Natural killer cell (primary cell): ENCODE measurements at regions not wholly inside any gene's neighbourhood (a gene's known extent, or its start where the extent isn't known, plus 50 kb on each side); places are given as distances from the start of the nearest gene placed in this dataset.

ENCODE experiments used
- ATAC-seq, 3 donors: fragments of 150-1000 bp in 2 of 3; fragments of 200-7000 bp in 1 of 3; cut with Tn5 transposase; 1 replicate in 1 of 3; 2 replicates in 2 of 3; pipeline ENCODE4 v1.10.0; 2021; ENCODE audit warnings: mild to moderate bottlenecking in 2 of 3, moderate library complexity in 2 of 3
- DNase-seq, 2 donors: peaks; one replicate each; pipeline versions ENCODE4 v3.0.0 to v3.0.0-alpha.2; 2013 to 2021; ENCODE audit warnings: mixed read lengths in 1 of 2
- H3K27ac ChIP-seq: one replicate; pipeline ENCODE4 v1.5.1; 2013; ENCODE audit warnings: mild to moderate bottlenecking, low read length
- H3K27me3 ChIP-seq: one replicate; pipeline ENCODE4 v1.6.1; 2013; ENCODE audit warnings: low read length; ENCODE audit not compliant: control insufficient read depth, insufficient read depth
- H3K36me3 ChIP-seq: one replicate; pipeline ENCODE4 v1.6.1; 2013; ENCODE audit warnings: low read length; ENCODE audit not compliant: control insufficient read depth, insufficient read depth
- H3K4me1 ChIP-seq: one replicate; pipeline ENCODE4 v1.6.1; 2013; ENCODE audit warnings: low read length; ENCODE audit not compliant: control insufficient read depth, insufficient read depth
- H3K4me3 ChIP-seq: one replicate; pipeline ENCODE4 v1.5.1; 2013; ENCODE audit warnings: low read length
- H3K9me3 ChIP-seq: one replicate; pipeline ENCODE4 v1.6.1; 2013; ENCODE audit warnings: low read length; ENCODE audit not compliant: control insufficient read depth, insufficient read depth
- H3K27ac Mint-ChIP-seq, 2 donors: one replicate each; pipeline ENCODE4 v1.8.0; 2022; ENCODE audit warnings: mild to moderate bottlenecking in 2 of 2, mixed read lengths in 2 of 2, moderate library complexity in 1 of 2
- H3K27me3 Mint-ChIP-seq, 2 donors: one replicate each; pipeline ENCODE4 v1.8.0; 2022; ENCODE audit warnings: low read depth in 2 of 2, mixed read lengths in 2 of 2
- H3K36me3 Mint-ChIP-seq: one replicate; pipeline ENCODE4 v1.8.0; 2022; ENCODE audit warnings: mixed read lengths
- H3K4me1 Mint-ChIP-seq, 2 donors: one replicate each; pipeline ENCODE4 v1.8.0; 2022; ENCODE audit warnings: mixed read lengths in 2 of 2
- H3K4me3 Mint-ChIP-seq: one replicate; pipeline ENCODE4 v1.8.0; 2022; ENCODE audit warnings: mild to moderate bottlenecking, moderate library complexity, mixed read lengths
- H3K9me3 Mint-ChIP-seq, 2 donors: one replicate each; pipeline ENCODE4 v1.8.0; 2022; ENCODE audit warnings: mixed read lengths in 2 of 2
- CTCF ChIP-seq: fragments of 200-600 bp; IDR thresholded peaks from one replicate; pipeline ENCODE4 v1.8.0; 2022; ENCODE audit warnings: antibody characterized with exemption
- WGBS: methylation state at CpG from one replicate; pipeline ENCODE4 v1.1.7; 2013; ENCODE audit warnings: missing lambda C conversion rate; ENCODE audit not compliant: insufficient coverage; 5-methylcytosine and 5-hydroxymethylcytosine counted together
- intact Hi-C: fragments of 100-400 bp; cut with micrococcal nuclease; formaldehyde crosslinking; loops from one replicate; pipeline ENCODE4 v1.14.2; 2022

- WGBS: 72% methylated on average over 3 of the region's 3 CpGs
- peaks cover 19 to 21% of the 10 kb centered on the region in 2 donors for H3K4me1 Mint-ChIP-seq
- intact Hi-C loops: no loop called here
- H3K36me3 Mint-ChIP-seq: no peaks in the 10 kb centered on the region
- H3K9me3 ChIP-seq: no peaks in the 10 kb centered on the region
- H3K4me1 ChIP-seq: peaks cover 6% of the 10 kb centered on the region
- H3K36me3 ChIP-seq: no peaks in the 10 kb centered on the region
- H3K4me3 Mint-ChIP-seq: no peak overlapping the region
- DNase-seq (no peak), ATAC-seq (no peak)
- peaks cover 0 to 3% of the 10 kb centered on the region in 2 donors for H3K9me3 Mint-ChIP-seq
- TF ChIP-seq CTCF: no peak
- H3K27ac ChIP-seq: no peak overlapping the region
- H3K27ac Mint-ChIP-seq: no peak overlapping the region
- H3K4me3 ChIP-seq: no peak overlapping the region
- no peaks in the 10 kb centered on the region for H3K27me3 ChIP-seq
- no peaks in the 10 kb centered on the region for H3K27me3 Mint-ChIP-seq
Observed at GRCh38 chr20:12955611-12956010, 53.2 kb upstream of the SPTLC3 start.

- Histone ChIP-seq H3K27ac (no peak overlapping the region), H3K9me3 (no peaks in the 10 kb centered on the region), H3K27me3 (no peaks in the 10 kb centered on the region), H3K4me1 (peaks cover 6% of the 10 kb centered on the region), H3K36me3 (no peaks in the 10 kb centered on the region), H3K4me3 (no peak overlapping the region)
- intact Hi-C loops: no loop called here
- Mint-ChIP-seq H3K4me1 (peaks cover 15 to 16% of the 10 kb centered on the region in 2 donors), H3K36me3 (no peaks in the 10 kb centered on the region), H3K4me3 (no peak overlapping the region), H3K9me3 (peaks cover 0 to 3% of the 10 kb centered on the region in 2 donors), H3K27me3 (no peaks in the 10 kb centered on the region), H3K27ac (no peak overlapping the region)
- DNase-seq (no peak), ATAC-seq (no peak)
- TF ChIP-seq CTCF: no peak
Observed at GRCh38 chr20:12956303-12956702, 52.5 kb upstream of the SPTLC3 start.

DNA sequence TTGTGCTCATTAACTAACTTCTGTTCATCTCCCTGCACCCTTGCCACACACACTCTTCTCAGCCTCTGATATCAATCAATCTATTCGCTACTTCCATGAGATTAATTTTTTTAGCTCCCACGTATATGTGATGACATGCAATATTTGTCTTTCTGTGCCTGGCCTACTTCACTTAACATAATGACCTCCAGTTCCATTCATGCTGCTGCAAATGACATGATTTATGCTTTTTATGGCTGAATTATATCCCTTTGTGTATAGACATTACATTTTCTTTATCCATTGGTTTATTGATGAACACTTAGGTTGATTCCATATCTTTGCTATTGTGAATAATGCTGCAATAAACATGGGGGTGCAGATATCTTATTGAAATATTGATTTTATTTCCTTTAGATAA lies 50.8 kb upstream of the SPTLC3 start:
- H3K4me1 Mint-ChIP-seq: peaks cover 0 to 6% of the 10 kb centered on the region in 2 donors
- H3K27me3 Mint-ChIP-seq: no peaks in the 10 kb centered on the region
- intact Hi-C loops: no loop called here
- H3K27ac Mint-ChIP-seq: no peak overlapping the region
- peaks cover 0 to 3% of the 10 kb centered on the region in 2 donors for H3K9me3 Mint-ChIP-seq
- no peaks in the 10 kb centered on the region for H3K9me3 ChIP-seq
- no peaks in the 10 kb centered on the region for H3K36me3 Mint-ChIP-seq
- 92% methylated on average over 2 of the region's 2 CpGs for WGBS
- DNase-seq (no peak), ATAC-seq (no peak)
- no peaks in the 10 kb centered on the region for H3K27me3 ChIP-seq
- no peak overlapping the region for H3K27ac ChIP-seq
- H3K36me3 ChIP-seq: no peaks in the 10 kb centered on the region
- no peak overlapping the region for H3K4me3 Mint-ChIP-seq
- no peak overlapping the region for H3K4me3 ChIP-seq
- no peak for TF ChIP-seq CTCF
- peaks cover 6% of the 10 kb centered on the region for H3K4me1 ChIP-seq
